HepG2 (cell line): ENCODE measurements at regions not wholly inside any gene's neighbourhood (a gene's known extent, or its start where the extent isn't known, plus 50 kb on each side); places are given as distances from the start of the nearest gene placed in this dataset.

Experiments used
- ATAC-seq: fragments of 200-7000 bp; cut with Tn5 transposase; 3 replicates; pipeline ENCODE4 v1.9.1; 2020; ENCODE audit warnings: mild to moderate bottlenecking, moderate library complexity
- BruUV-seq: library from RNA; stranded (reverse); fragments of 400-500 nt; replicated peaks from 2 replicates; lab custom pipeline; 2021; lab: Mats Ljungman, UMichigan
- CTCF ChIA-PET: fragments of 300-600 bp; formaldehyde crosslinking; extraction: SDS; loops from one replicate; lab custom pipeline; 2021; ENCODE audit warnings: low total read pairs, inconsistent platforms, low intra/inter-chr PET ratio; lab: Yijun Ruan, JAX
- POLR2A ChIA-PET: fragments of 350-600 bp; sonication (Branson Sonifier 250); formaldehyde crosslinking; loops from one replicate; lab custom pipeline; 2020; ENCODE audit warnings: antibody characterized with exemption, inconsistent platforms; lab: Yijun Ruan, JAX
- DNase-seq: peaks from one replicate; pipeline ENCODE4 v3.0.0-alpha.2; 2015; ENCODE audit warnings: low spot score
- FAIRE-seq: peaks from 3 replicates; lab custom pipeline; 2011; peaks lifted over from hg19 to GRCh38; lab: Jason Lieb, UNC
- H2AFZ ChIP-seq: one replicate; pipeline ENCODE4 v1.6.1; 2011; ENCODE audit warnings: low read length, inconsistent platforms
- H3K27ac ChIP-seq: fragments of 300-600 bp; 3 replicates; pipeline ENCODE4 v1.8.0; 2011; ENCODE audit warnings: mixed run types, mild to moderate bottlenecking, mixed read lengths, low read length, inconsistent platforms; ENCODE audit not compliant: insufficient read depth; ENCODE audit errors: extremely low read length
- H3K27me3 ChIP-seq, 2 experiments: fragments of 200-600 bp in 1 of 2; 2 replicates in 1 of 2; 3 replicates in 1 of 2; pipeline versions ENCODE4 v1.6.0 to v1.8.0; 2011; ENCODE audit warnings: low read length in 2 of 2, mild to moderate bottlenecking in 2 of 2, moderate library complexity in 2 of 2, inconsistent platforms in 1 of 2; ENCODE audit not compliant: insufficient read depth in 2 of 2, control insufficient read depth in 1 of 2
- H3K36me3 ChIP-seq, 2 experiments: fragments of 200-600 bp in 1 of 2; replicated peaks in 1 of 2; 2 replicates in 1 of 2; 3 replicates in 1 of 2; pipeline versions ENCODE4 v1.5.1 to v1.8.0; 2011; ENCODE audit warnings: low read length in 2 of 2, inconsistent platforms in 1 of 2; ENCODE audit not compliant: insufficient read depth in 2 of 2, control insufficient read depth in 1 of 2
- H3K4me1 ChIP-seq: 2 replicates; pipeline ENCODE4 v1.5.1; 2012; ENCODE audit warnings: low read length, inconsistent platforms; ENCODE audit not compliant: insufficient read depth
- H3K4me2 ChIP-seq: 2 replicates; pipeline ENCODE4 v1.6.0; 2011; ENCODE audit warnings: low read depth, low read length, inconsistent platforms
- H3K4me3 ChIP-seq, 3 experiments: fragments of 200-600 bp in 1 of 3; sonication (generic), shearing (Covaris generic) in 1 of 3; replicated peaks in 1 of 3; 2 replicates each; pipeline ENCODE4 v1.5.1; 2011 to 2016; ENCODE audit warnings: low read length in 3 of 3, inconsistent platforms in 2 of 3, low read depth in 2 of 3, mild to moderate bottlenecking in 2 of 3, control low read depth in 1 of 3, mixed read lengths in 1 of 3; ENCODE audit not compliant: insufficient read depth in 1 of 3
- H3K79me2 ChIP-seq: one replicate; pipeline ENCODE4 v1.6.1; 2011; ENCODE audit warnings: low read length, inconsistent platforms; ENCODE audit not compliant: insufficient read depth
- H3K9ac ChIP-seq: 2 replicates; pipeline ENCODE4 v1.6.0; 2011; ENCODE audit warnings: mild to moderate bottlenecking, low read depth, low read length, inconsistent platforms; ENCODE audit not compliant: insufficient read depth
- H3K9me3 ChIP-seq: 2 replicates; pipeline ENCODE4 v1.5.1; 2012; ENCODE audit warnings: mild to moderate bottlenecking, low read length
- H4K20me1 ChIP-seq: 2 replicates; pipeline ENCODE4 v1.6.0; 2011; ENCODE audit warnings: inconsistent platforms, mild to moderate bottlenecking, low read length, moderate library complexity; ENCODE audit not compliant: insufficient read depth
- BCL6 ChIP-seq: IDR thresholded peaks from 2 replicates; pipeline ENCODE4 v1.6.1; 2016; ENCODE audit warnings: missing genetic modification reagents, missing compliant biosample characterization
- HHEX ChIP-seq: IDR thresholded peaks from 2 replicates; pipeline ENCODE4 v1.6.1; 2016; ENCODE audit warnings: control low read depth
- HNF4A ChIP-seq: sonication (generic); formaldehyde crosslinking; IDR thresholded peaks from 2 replicates; pipeline ENCODE4 v1.4.0; 2020; ENCODE audit warnings: missing genetic modification reagents
- NCOA1 ChIP-seq: sonication (generic); formaldehyde crosslinking; IDR thresholded peaks from 2 replicates; pipeline ENCODE4 v1.9.0; 2021; ENCODE audit warnings: missing genetic modification reagents
- NCOA2 ChIP-seq: sonication (generic); formaldehyde crosslinking; IDR thresholded peaks from 2 replicates; pipeline ENCODE4 v1.8.0; 2022; ENCODE audit warnings: inconsistent platforms
- NR2F2 ChIP-seq: IDR thresholded peaks from 2 replicates; pipeline ENCODE4 v1.6.1; 2012; ENCODE audit warnings: low read depth, inconsistent platforms, borderline replicate concordance
- PITX1 ChIP-seq: sonication (generic); formaldehyde crosslinking; IDR thresholded peaks from 2 replicates; pipeline ENCODE4 v1.5.1; 2020; ENCODE audit warnings: mild to moderate bottlenecking, missing genetic modification reagents
- RXRB ChIP-seq: IDR thresholded peaks from 2 replicates; pipeline ENCODE4 v1.6.1; 2016; ENCODE audit warnings: borderline replicate concordance, missing genetic modification reagents, missing compliant biosample characterization
- SATB2 ChIP-seq: sonication (generic); formaldehyde crosslinking; IDR thresholded peaks from 2 replicates; pipeline ENCODE4 v1.5.0; 2020; ENCODE audit warnings: missing genetic modification reagents
- SOX6 ChIP-seq, 2 experiments: fragments of 450-650 bp in 1 of 2; sonication (generic) in 1 of 2; formaldehyde crosslinking in 1 of 2; IDR thresholded peaks; 2 replicates each; pipeline versions ENCODE4 v1.4.0 to v1.6.1; 2017 to 2020; ENCODE audit warnings: antibody characterized with exemption in 1 of 2, mild to moderate bottlenecking in 1 of 2, missing genetic modification reagents in 1 of 2
- TARDBP ChIP-seq: sonication (generic); formaldehyde crosslinking; IDR thresholded peaks from 2 replicates; pipeline ENCODE4 v1.8.0; 2022; ENCODE audit warnings: mild to moderate bottlenecking, missing genetic modification reagents
- ZBTB8A ChIP-seq: sonication (generic); formaldehyde crosslinking; IDR thresholded peaks from 2 replicates; pipeline ENCODE4 v1.4.0; 2020; ENCODE audit warnings: mild to moderate bottlenecking, low read depth, missing genetic modification reagents, borderline replicate concordance
- ZMAT3 ChIP-seq: sonication (generic); formaldehyde crosslinking; conservative IDR thresholded peaks from 2 replicates; pipeline ENCODE4 v1.7.0; 2021; ENCODE audit warnings: missing genetic modification reagents
- ZNF124 ChIP-seq: sonication (generic); formaldehyde crosslinking; IDR thresholded peaks from 2 replicates; pipeline ENCODE4 v1.4.0; 2020; ENCODE audit warnings: missing genetic modification reagents
- ZNF224 ChIP-seq: sonication (generic); formaldehyde crosslinking; IDR thresholded peaks from 2 replicates; pipeline ENCODE4 v1.5.0; 2020; ENCODE audit warnings: mild to moderate bottlenecking, missing genetic modification reagents
- WGBS: methylation state at CpG from one replicate; pipeline ENCODE4 v1.1.6; 2017; ENCODE audit warnings: low lambda C conversion rate; 5-methylcytosine and 5-hydroxymethylcytosine counted together
- in situ Hi-C: cut with HindIII; loops from 2 replicates; pipeline ENCODE4 v1.10.0; 2017; ENCODE audit warnings: low pct_unique_long_range_greater_than_20kb; ENCODE audit not compliant: extremely low pct_ligation_motif_present
- intact Hi-C: fragments of 100-400 bp; cut with micrococcal nuclease; formaldehyde crosslinking; loops from one replicate; pipeline ENCODE4 v1.10.0; 2022; ENCODE audit not compliant: unreplicated experiment
- TF ChIP-seq, protein P1 (sequence below): conservative IDR thresholded peaks from 2 replicates; pipeline ENCODE4 v1.6.1; 2018; ENCODE audit warnings: missing genetic modification reagents
- TF ChIP-seq, protein P2 (sequence below): IDR thresholded peaks from 2 replicates; pipeline ENCODE4 v1.4.0; 2020; ENCODE audit warnings: mild to moderate bottlenecking, missing genetic modification reagents
- TF ChIP-seq, protein P3 (sequence below): sonication (generic); formaldehyde crosslinking; conservative IDR thresholded peaks from 2 replicates; pipeline ENCODE4 v1.4.0; 2020; ENCODE audit warnings: mild to moderate bottlenecking, missing genetic modification reagents, moderate library complexity

DNA sequence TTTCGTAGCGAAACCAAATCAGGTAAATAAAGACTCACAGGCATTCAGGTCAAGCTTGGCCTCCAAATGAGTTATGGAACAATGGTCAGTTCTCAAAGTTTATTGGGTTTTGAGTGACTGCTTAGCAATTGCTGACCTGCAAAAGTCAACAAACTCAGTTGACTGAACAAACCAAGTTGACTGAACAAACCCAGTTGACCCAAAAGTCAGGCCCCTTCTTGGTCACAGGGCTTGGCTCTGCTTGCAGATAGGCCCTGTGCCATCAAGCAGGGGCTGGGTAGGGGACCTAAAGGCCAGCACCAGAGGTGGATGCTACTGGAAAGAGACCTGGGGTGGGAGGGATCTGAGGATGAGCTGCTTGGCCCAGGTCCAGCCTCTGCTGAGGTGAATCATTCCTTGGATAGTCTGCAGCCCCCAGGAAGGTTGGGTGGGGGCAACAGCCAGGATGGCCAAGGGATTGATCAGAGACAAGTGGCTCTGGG, 64.6 kb downstream of the GADD45G start:
- no peaks in the 10 kb centered on the region for H3K36me3 ChIP-seq
- DNase-seq: peak; percentile 37
- no peak overlapping the region for H3K4me3 ChIP-seq
- no peak overlapping the region for H3K4me2 ChIP-seq
- no peak overlapping the region for H3K27ac ChIP-seq
- peaks cover 2 to 10% of the 10 kb centered on the region in 2 experiments; a peak in 3 of 5 replicates for H3K27me3 ChIP-seq
- WGBS: 0% methylated on average over 1 of the region's 2 CpGs
- FAIRE-seq: peak; percentile 66
- ChIA-PET CTCF (no interaction called here), POLR2A (no interaction called here)
- H3K9ac ChIP-seq: no peak overlapping the region
- intact Hi-C loops (no loop called here), in situ Hi-C loops (no loop called here)
- no peaks in the 10 kb centered on the region for H4K20me1 ChIP-seq
- no TSS peak for BruUV-seq
- no peak overlapping the region for H2AFZ ChIP-seq
- peaks cover 39% of the 10 kb centered on the region for H3K4me1 ChIP-seq
- peak; percentile 48 for ATAC-seq
- H3K79me2 ChIP-seq: no peaks in the 10 kb centered on the region
- H3K9me3 ChIP-seq: no peaks in the 10 kb centered on the region
- peak; percentile 32 for TF ChIP-seq HNF4A
- peak; percentile 95 for TF ChIP-seq HHEX (CRISPR knock-in tag)
- TF ChIP-seq ZMAT3: no peak
- TF ChIP-seq BCL6 (CRISPR knock-in tag): peak; percentile 86
- TF ChIP-seq TARDBP (CRISPR knock-in tag): no peak
- TF ChIP-seq, protein P1, sequence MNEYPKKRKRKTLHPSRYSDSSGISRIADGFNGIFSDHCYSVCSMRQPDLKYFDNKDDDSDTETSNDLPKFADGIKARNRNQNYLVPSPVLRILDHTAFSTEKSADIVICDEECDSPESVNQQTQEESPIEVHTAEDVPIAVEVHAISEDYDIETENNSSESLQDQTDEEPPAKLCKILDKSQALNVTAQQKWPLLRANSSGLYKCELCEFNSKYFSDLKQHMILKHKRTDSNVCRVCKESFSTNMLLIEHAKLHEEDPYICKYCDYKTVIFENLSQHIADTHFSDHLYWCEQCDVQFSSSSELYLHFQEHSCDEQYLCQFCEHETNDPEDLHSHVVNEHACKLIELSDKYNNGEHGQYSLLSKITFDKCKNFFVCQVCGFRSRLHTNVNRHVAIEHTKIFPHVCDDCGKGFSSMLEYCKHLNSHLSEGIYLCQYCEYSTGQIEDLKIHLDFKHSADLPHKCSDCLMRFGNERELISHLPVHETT: no peak
- TF ChIP-seq, protein P2, sequence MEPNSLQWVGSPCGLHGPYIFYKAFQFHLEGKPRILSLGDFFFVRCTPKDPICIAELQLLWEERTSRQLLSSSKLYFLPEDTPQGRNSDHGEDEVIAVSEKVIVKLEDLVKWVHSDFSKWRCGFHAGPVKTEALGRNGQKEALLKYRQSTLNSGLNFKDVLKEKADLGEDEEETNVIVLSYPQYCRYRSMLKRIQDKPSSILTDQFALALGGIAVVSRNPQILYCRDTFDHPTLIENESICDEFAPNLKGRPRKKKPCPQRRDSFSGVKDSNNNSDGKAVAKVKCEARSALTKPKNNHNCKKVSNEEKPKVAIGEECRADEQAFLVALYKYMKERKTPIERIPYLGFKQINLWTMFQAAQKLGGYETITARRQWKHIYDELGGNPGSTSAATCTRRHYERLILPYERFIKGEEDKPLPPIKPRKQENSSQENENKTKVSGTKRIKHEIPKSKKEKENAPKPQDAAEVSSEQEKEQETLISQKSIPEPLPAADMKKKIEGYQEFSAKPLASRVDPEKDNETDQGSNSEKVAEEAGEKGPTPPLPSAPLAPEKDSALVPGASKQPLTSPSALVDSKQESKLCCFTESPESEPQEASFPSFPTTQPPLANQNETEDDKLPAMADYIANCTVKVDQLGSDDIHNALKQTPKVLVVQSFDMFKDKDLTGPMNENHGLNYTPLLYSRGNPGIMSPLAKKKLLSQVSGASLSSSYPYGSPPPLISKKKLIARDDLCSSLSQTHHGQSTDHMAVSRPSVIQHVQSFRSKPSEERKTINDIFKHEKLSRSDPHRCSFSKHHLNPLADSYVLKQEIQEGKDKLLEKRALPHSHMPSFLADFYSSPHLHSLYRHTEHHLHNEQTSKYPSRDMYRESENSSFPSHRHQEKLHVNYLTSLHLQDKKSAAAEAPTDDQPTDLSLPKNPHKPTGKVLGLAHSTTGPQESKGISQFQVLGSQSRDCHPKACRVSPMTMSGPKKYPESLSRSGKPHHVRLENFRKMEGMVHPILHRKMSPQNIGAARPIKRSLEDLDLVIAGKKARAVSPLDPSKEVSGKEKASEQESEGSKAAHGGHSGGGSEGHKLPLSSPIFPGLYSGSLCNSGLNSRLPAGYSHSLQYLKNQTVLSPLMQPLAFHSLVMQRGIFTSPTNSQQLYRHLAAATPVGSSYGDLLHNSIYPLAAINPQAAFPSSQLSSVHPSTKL (CRISPR knock-in tag): peak; percentile 36; the same call in 1 of the 2 replicates
- TF ChIP-seq PITX1: 0 out of 2 replicates have a peak, but pooled peaks have one; percentile 17
- TF ChIP-seq ZBTB8A (CRISPR knock-in tag): no peak
- TF ChIP-seq RXRB (CRISPR knock-in tag): 0 out of 2 replicates have a peak, but pooled peaks have one; percentile 19
- TF ChIP-seq, protein P3, sequence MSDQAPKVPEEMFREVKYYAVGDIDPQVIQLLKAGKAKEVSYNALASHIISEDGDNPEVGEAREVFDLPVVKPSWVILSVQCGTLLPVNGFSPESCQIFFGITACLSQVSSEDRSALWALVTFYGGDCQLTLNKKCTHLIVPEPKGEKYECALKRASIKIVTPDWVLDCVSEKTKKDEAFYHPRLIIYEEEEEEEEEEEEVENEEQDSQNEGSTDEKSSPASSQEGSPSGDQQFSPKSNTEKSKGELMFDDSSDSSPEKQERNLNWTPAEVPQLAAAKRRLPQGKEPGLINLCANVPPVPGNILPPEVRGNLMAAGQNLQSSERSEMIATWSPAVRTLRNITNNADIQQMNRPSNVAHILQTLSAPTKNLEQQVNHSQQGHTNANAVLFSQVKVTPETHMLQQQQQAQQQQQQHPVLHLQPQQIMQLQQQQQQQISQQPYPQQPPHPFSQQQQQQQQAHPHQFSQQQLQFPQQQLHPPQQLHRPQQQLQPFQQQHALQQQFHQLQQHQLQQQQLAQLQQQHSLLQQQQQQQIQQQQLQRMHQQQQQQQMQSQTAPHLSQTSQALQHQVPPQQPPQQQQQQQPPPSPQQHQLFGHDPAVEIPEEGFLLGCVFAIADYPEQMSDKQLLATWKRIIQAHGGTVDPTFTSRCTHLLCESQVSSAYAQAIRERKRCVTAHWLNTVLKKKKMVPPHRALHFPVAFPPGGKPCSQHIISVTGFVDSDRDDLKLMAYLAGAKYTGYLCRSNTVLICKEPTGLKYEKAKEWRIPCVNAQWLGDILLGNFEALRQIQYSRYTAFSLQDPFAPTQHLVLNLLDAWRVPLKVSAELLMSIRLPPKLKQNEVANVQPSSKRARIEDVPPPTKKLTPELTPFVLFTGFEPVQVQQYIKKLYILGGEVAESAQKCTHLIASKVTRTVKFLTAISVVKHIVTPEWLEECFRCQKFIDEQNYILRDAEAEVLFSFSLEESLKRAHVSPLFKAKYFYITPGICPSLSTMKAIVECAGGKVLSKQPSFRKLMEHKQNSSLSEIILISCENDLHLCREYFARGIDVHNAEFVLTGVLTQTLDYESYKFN (CRISPR knock-in tag): 0 out of 2 replicates have a peak, but pooled peaks have one; percentile 16
- TF ChIP-seq ZNF224: no peak
- no peak for TF ChIP-seq SOX6 (IDR thresholded peaks at IDR 0.05)
- peak; percentile 93 for TF ChIP-seq SOX6 (CRISPR knock-in tag; IDR thresholded peaks at IDR 0.05)
- peak; percentile 84 for TF ChIP-seq NR2F2
- TF ChIP-seq NCOA2: peak; percentile 46
- 0 out of 2 replicates have a peak, but pooled peaks have one; percentile 31 for TF ChIP-seq NCOA1 (CRISPR knock-in tag)
- no peak for TF ChIP-seq SATB2
- no peak for TF ChIP-seq ZNF124
